Fibroblast of lung (primary cell): ENCODE measurements at regions not wholly inside any gene's neighbourhood (a gene's known extent, or its start where the extent isn't known, plus 50 kb on each side); places are given as distances from the start of the nearest gene placed in this dataset.

Experiments
- DNase-seq, 2 donors: peaks; one replicate each; pipeline versions ENCODE4 v3.0.0 to v3.0.0-alpha.2; 2010; ENCODE audit warnings: low read depth in 2 of 2
- H2AFZ ChIP-seq: 2 replicates; pipeline ENCODE4 v1.5.1; 2012; ENCODE audit warnings: low read length, control low read depth, inconsistent platforms
- H3K27ac ChIP-seq: 2 replicates; pipeline ENCODE4 v1.5.1; 2011; ENCODE audit warnings: low read length, control low read depth; ENCODE audit not compliant: insufficient read depth
- H3K27me3 ChIP-seq: 2 replicates; pipeline ENCODE4 v1.5.1; 2011; ENCODE audit warnings: mild to moderate bottlenecking, low read length; ENCODE audit not compliant: control insufficient read depth, insufficient read depth
- H3K36me3 ChIP-seq: 2 replicates; pipeline ENCODE4 v1.5.1; 2011; ENCODE audit warnings: low read length; ENCODE audit not compliant: control insufficient read depth, insufficient read depth
- H3K4me1 ChIP-seq: 2 replicates; pipeline ENCODE4 v1.5.1; 2011; ENCODE audit warnings: low read length; ENCODE audit not compliant: control insufficient read depth, insufficient read depth; ENCODE audit errors: extremely low read depth
- H3K4me2 ChIP-seq: 2 replicates; pipeline ENCODE4 v1.5.1; 2011; ENCODE audit warnings: low read length, control low read depth; ENCODE audit not compliant: insufficient read depth; ENCODE audit errors: extremely low read depth
- H3K4me3 ChIP-seq, 4 experiments: fragments of 200-600 bp in 1 of 4; sonication (generic) in 1 of 4; replicated peaks in 1 of 4; 2 replicates each; pipeline ENCODE4 v1.5.1; 2011 to 2016; ENCODE audit warnings: low read length in 4 of 4, low read depth in 3 of 4, mild to moderate bottlenecking in 3 of 4, control low read depth in 2 of 4, inconsistent platforms in 1 of 4, mixed read lengths in 1 of 4; ENCODE audit not compliant: insufficient read depth in 1 of 4; ENCODE audit errors: control extremely low read depth in 1 of 4
- H3K79me2 ChIP-seq: 2 replicates; pipeline ENCODE4 v1.5.1; 2012; ENCODE audit warnings: mild to moderate bottlenecking, low read length, inconsistent platforms; ENCODE audit not compliant: control insufficient read depth, insufficient read depth
- H3K9ac ChIP-seq: 2 replicates; pipeline ENCODE4 v1.5.1; 2011; ENCODE audit warnings: mild to moderate bottlenecking, low read length, control low read depth; ENCODE audit not compliant: insufficient read depth
- H3K9me3 ChIP-seq: 2 replicates; pipeline ENCODE4 v1.5.1; 2012; ENCODE audit warnings: low read depth, low read length; ENCODE audit not compliant: control insufficient read depth, insufficient read depth
- H4K20me1 ChIP-seq: 2 replicates; pipeline ENCODE4 v1.5.1; 2011; ENCODE audit warnings: low read length; ENCODE audit not compliant: control insufficient read depth, insufficient read depth; ENCODE audit errors: extremely low read depth
- CTCF ChIP-seq, 2 donors: IDR thresholded peaks in 1 of 2; conservative IDR thresholded peaks in 1 of 2; 1 replicate in 1 of 2; 2 replicates in 1 of 2; pipeline ENCODE4 v1.5.1; 2011 to 2012; ENCODE audit warnings: low read length in 2 of 2, control low read depth in 1 of 2, inconsistent platforms in 1 of 2, low read depth in 1 of 2, mild to moderate bottlenecking in 1 of 2
- EZH2 ChIP-seq: IDR thresholded peaks from 2 replicates; pipeline ENCODE4 v1.5.1; 2012; ENCODE audit warnings: low read length, control low read depth, mild to moderate bottlenecking; ENCODE audit errors: missing control alignments

GRCh38 chr6:166019214-166019613 is 148.4 kb downstream of the TBXT start:
- no peak for DNase-seq
- Histone ChIP-seq H3K4me2 (no peak overlapping the region), H4K20me1 (no peaks in the 10 kb centered on the region), H3K27ac (no peak overlapping the region), H3K9ac (no peak overlapping the region), H3K79me2 (no peaks in the 10 kb centered on the region), H3K4me3 (no peak overlapping the region), H2AFZ (no peak overlapping the region), H3K27me3 (no peaks in the 10 kb centered on the region), H3K9me3 (no peaks in the 10 kb centered on the region), H3K4me1 (no peaks in the 10 kb centered on the region), H3K36me3 (no peaks in the 10 kb centered on the region)
- TF ChIP-seq EZH2, result no peak

- DNase-seq, result no peak
- H3K36me3 ChIP-seq, result no peaks in the 10 kb centered on the region
- no peak overlapping the region for H3K27ac ChIP-seq
- H2AFZ ChIP-seq, result no peak overlapping the region
- H3K4me3 ChIP-seq, result no peak overlapping the region
- H4K20me1 ChIP-seq, result no peaks in the 10 kb centered on the region
- no peaks in the 10 kb centered on the region for H3K4me1 ChIP-seq
- no peaks in the 10 kb centered on the region for H3K27me3 ChIP-seq
- no peaks in the 10 kb centered on the region for H3K9me3 ChIP-seq
- H3K79me2 ChIP-seq, result no peaks in the 10 kb centered on the region
- no peak overlapping the region for H3K9ac ChIP-seq
- TF ChIP-seq CTCF (conservative IDR thresholded peaks at IDR 0.05 in 1 of 2, IDR thresholded peaks at IDR 0.05 in 1 of 2; ENCODE audit: low read depth in 1 of 2, low read length in 2 of 2) (no peak), EZH2 (no peak)
- H3K4me2 ChIP-seq, result no peak overlapping the region
Observed at GRCh38 chr6:166017032-166017635, 150.5 kb downstream of the TBXT start.

GRCh38 chr6:166014966-166015365 is 152.7 kb downstream of the TBXT start:
- Histone ChIP-seq H3K4me1 (no peaks in the 10 kb centered on the region), H2AFZ (no peak overlapping the region), H3K4me3 (no peak overlapping the region), H3K9ac (no peak overlapping the region), H3K4me2 (no peak overlapping the region), H3K9me3 (no peaks in the 10 kb centered on the region), H4K20me1 (no peaks in the 10 kb centered on the region), H3K27ac (no peak overlapping the region), H3K27me3 (no peaks in the 10 kb centered on the region), H3K79me2 (no peaks in the 10 kb centered on the region), H3K36me3 (no peaks in the 10 kb centered on the region)
- no peak for TF ChIP-seq EZH2
- TF ChIP-seq CTCF (conservative IDR thresholded peaks at IDR 0.05 in 1 of 2, IDR thresholded peaks at IDR 0.05 in 1 of 2; ENCODE audit: low read depth in 1 of 2, low read length in 2 of 2), result no peak
- DNase-seq, result no peak
